SJSA1 (cell line): ENCODE measurements at regions not wholly inside any gene's neighbourhood (a gene's known extent, or its start where the extent isn't known, plus 50 kb on each side); places are given as distances from the start of the nearest gene placed in this dataset.
A peak's percentile ranks its signal among the peaks of the same experiment; 100 is the strongest.

Source experiments
- DNase-seq, 2 experiments: peaks; one replicate each; pipeline ENCODE4 v3.0.0-alpha.2; 2015 to 2020; ENCODE audit warnings: low spot score in 2 of 2, low read depth in 1 of 2
- H3K27ac ChIP-seq: fragments of 250-450 bp; sonication (Bioruptor Pico); 2 replicates; pipeline ENCODE4 v1.5.1; 2020; ENCODE audit warnings: mild to moderate bottlenecking, moderate library complexity
- H3K27me3 ChIP-seq: fragments of 250-450 bp; sonication (Bioruptor Pico); replicated peaks from 2 replicates; pipeline ENCODE4 v1.5.1; 2020; ENCODE audit warnings: mild to moderate bottlenecking, moderate library complexity
- H3K36me3 ChIP-seq: fragments of 250-450 bp; sonication (Bioruptor Pico); 2 replicates; pipeline ENCODE4 v1.5.1; 2020; ENCODE audit warnings: mild to moderate bottlenecking
- H3K4me1 ChIP-seq: fragments of 250-450 bp; sonication (Bioruptor Pico); replicated peaks from 2 replicates; pipeline ENCODE4 v1.6.1; 2021; ENCODE audit warnings: mild to moderate bottlenecking
- H3K4me3 ChIP-seq: fragments of 250-450 bp; sonication (Bioruptor Pico); 2 replicates; pipeline ENCODE4 v1.5.1; 2020; ENCODE audit warnings: mild to moderate bottlenecking
- H3K9me3 ChIP-seq: fragments of 250-450 bp; sonication (Bioruptor Pico); replicated peaks from 2 replicates; pipeline ENCODE4 v1.5.1; 2020; ENCODE audit warnings: mild to moderate bottlenecking

DNA sequence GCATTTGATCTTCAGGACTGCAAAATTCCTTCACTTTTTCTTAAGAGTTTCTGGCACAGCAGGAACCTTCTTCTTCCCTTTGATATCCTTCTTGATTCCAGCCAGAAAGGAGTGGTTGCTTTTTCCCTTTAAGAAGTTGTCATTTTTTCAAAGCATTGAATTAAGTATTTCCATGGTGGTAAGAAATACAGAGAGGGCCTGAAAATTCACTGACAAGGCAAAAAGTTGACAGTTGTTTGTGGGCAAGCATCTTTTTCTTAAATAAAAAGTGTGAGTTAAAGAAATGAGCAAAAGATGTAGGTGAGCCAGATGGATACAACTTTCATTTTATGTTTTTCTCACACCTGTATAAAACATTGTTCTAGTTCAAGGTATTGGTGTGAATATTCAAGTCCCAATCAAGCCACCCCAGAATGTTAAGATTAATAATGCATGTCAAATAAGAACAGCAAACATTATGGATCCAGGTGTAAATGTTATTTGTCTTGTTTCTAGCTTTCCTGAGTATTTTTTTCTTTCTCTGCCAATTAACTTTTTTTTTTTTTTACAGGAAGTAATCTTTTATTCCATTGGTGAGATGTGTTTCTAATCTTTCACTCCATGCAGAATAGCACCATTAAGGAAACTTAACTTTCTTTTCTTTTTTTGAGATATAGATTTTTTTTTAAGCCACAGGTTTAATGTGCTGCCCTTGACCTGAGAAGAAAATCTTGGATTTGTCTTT is 334.3 kb upstream of the SEMA3A start:
- Histone ChIP-seq H3K27me3 (no peaks in the 10 kb centered on the region), H3K4me3 (no peak overlapping the region), H3K4me1 (peaks cover 40% of the 10 kb centered on the region), H3K9me3 (no peaks in the 10 kb centered on the region), H3K27ac (peak overlapping the region; percentile 77), H3K36me3 (no peaks in the 10 kb centered on the region)
- no peak for DNase-seq

DNA sequence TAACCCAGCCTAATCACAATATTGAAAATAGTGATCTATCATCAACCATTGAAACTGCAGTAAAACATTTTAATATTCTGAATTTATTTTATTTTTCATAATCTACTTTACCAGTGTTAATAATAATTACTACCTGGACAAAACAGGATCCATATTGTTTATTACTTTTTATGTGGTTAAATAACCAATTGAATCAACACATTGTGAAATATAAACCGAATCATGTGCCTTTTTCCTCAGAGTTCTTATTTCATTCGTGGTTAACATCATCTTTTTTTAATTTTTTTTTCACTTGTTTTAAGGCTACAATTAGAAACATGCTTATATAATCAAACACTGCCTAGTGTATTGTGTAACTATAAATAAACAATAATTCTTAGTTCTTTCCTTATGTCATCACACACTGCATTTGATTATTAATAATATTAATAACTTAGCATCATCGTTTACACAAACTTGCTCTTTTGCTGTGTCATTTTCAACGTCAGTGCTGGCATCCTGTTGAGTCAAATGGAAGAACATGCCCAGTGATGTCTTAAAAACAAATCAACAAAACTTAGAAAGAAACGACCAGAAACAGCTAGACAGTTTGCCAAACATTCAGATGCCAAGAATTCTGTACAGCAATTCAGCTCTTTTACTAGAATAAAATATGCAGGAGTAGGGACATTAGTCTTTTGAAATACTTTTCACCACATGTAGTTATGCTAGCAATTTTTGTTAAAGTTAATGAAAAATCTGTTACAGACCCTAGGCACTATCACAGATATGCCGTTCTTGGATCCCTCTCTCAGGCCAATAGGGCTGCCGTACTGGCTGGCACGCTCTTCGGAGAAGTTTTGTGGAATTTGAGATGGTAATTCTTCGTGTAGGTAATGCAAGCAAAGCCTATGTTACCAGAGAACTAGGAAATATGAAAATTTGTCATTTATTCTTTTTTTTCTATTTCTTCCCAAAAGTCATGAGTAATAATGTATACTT is 330.4 kb upstream of the SEMA3A start:
- Histone ChIP-seq H3K27me3 (no peaks in the 10 kb centered on the region), H3K27ac (peak overlapping the region; percentile 57), H3K4me3 (no peak overlapping the region), H3K36me3 (no peaks in the 10 kb centered on the region), H3K9me3 (no peaks in the 10 kb centered on the region), H3K4me1 (peaks cover 26% of the 10 kb centered on the region)
- DNase-seq, result peak in 1 of 2 experiments; percentile 29

DNA sequence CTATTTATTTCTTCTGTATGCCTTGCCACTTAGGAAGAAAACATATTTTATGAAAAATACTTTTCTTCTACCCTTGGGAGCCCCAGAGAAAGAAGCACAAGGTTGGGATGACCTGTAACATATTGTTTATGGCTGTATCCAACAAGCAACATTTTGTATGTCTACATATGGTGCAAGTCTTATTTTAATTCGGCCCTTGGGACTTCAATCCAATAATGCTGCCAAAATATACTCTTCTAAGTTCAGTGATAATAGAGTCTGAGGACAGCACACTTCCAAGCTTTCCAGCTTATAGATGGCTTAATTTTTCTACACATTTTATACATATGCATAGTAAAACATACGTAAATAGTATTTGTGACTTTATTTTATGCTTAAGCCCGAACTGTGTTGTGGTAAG is 318.5 kb upstream of the SEMA3A start:
- no peaks in the 10 kb centered on the region for H3K9me3 ChIP-seq
- H3K27ac ChIP-seq, result no peak overlapping the region
- H3K4me3 ChIP-seq, result no peak overlapping the region
- H3K36me3 ChIP-seq, result no peaks in the 10 kb centered on the region
- H3K27me3 ChIP-seq, result no peaks in the 10 kb centered on the region
- DNase-seq, result no peak
- H3K4me1 ChIP-seq, result peaks cover 4% of the 10 kb centered on the region; the same call in 1 of the 2 replicates

DNA sequence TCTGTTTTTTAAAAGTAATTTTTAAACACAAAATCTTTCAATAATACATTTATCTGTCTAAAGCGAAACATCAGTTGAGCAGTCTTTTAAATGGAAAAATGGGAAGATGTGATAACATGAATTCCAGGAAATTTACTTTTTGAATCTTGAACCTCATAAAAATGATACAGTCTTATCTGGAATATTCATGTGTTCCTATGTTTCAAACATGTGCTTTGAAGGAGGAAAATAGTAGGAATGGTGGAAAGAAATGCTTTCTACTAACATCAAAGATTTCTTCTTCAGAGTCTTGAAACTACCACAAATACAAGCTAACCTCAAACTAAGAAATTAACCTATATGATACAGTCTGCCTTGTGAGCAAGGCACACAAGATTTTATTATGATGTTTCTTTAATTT is 317.5 kb upstream of the SEMA3A start:
- H3K27ac ChIP-seq, result no peak overlapping the region
- no peak for DNase-seq
- H3K9me3 ChIP-seq, result no peaks in the 10 kb centered on the region
- no peak overlapping the region for H3K4me3 ChIP-seq
- H3K36me3 ChIP-seq, result no peaks in the 10 kb centered on the region
- H3K27me3 ChIP-seq, result no peaks in the 10 kb centered on the region
- H3K4me1 ChIP-seq, result peaks cover 4% of the 10 kb centered on the region; the same call in 1 of the 2 replicates

DNA sequence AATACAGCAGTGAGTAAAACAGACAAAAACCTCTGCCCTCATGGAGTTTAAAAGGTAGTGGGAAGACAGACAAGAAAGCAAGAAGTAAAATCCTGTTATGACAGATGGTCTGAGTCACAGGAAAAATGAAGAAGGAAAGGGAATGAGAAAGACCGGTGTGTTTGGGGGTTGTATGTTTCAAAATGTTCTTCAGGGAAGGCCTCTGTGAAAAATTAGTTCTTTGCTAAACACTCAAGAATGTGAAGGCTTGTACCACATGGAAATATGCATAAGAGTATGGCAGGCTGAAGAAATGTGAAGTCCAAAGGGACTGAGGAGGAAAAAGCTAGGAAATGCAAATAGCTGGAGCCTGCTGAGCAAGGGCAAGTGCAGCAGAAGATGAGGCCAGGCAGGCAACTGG is 315.9 kb upstream of the SEMA3A start:
- Histone ChIP-seq H3K36me3 (no peaks in the 10 kb centered on the region), H3K4me3 (no peak overlapping the region), H3K4me1 (peaks cover 10% of the 10 kb centered on the region; the same call in 1 of the 2 replicates), H3K9me3 (no peaks in the 10 kb centered on the region), H3K27ac (no peak overlapping the region), H3K27me3 (no peaks in the 10 kb centered on the region)
- DNase-seq, result no peak

DNA sequence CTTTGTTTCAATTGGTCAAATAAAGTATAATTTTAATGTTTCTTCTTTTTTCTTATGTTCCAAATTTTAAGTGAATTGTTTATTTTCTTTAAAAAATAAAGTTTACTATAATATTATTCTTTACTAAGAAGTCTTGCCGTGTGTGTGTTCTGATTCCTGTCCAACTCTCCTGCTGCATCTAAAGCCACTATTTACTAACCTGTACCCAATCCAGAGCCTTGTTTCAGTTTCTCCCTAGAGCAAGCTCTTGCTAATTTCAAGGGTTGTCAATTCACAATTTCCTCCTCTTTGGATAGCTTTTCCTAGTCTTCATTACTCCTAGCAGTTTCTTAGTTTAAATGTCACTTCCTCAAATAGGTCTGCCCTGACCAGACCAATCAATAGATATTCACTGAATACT is 314.9 kb upstream of the SEMA3A start:
- no peaks in the 10 kb centered on the region for H3K36me3 ChIP-seq
- no peak for DNase-seq
- no peaks in the 10 kb centered on the region for H3K27me3 ChIP-seq
- no peak overlapping the region for H3K27ac ChIP-seq
- no peaks in the 10 kb centered on the region for H3K9me3 ChIP-seq
- H3K4me1 ChIP-seq, result peaks cover 10% of the 10 kb centered on the region; the same call in 1 of the 2 replicates
- no peak overlapping the region for H3K4me3 ChIP-seq

DNA sequence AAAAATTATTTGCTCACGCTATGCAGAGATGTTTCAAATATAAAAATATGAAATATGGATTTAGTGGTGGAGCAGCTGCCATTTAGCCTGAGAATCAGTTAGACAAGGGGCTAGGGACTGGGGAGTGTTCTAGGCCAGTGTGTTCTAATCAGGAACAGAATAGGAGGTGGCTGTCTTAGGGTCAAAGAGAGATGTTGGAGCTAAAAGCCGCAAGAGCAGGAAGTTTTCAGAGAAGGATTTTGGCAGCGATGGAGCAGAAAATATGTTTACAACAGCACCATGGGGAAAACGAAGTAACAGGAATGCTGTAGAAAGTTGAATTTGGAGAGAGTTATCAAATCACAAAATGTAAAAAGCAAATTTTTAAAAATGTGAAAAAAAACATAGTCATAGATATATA is 314.0 kb upstream of the SEMA3A start:
- no peak for DNase-seq

DNA sequence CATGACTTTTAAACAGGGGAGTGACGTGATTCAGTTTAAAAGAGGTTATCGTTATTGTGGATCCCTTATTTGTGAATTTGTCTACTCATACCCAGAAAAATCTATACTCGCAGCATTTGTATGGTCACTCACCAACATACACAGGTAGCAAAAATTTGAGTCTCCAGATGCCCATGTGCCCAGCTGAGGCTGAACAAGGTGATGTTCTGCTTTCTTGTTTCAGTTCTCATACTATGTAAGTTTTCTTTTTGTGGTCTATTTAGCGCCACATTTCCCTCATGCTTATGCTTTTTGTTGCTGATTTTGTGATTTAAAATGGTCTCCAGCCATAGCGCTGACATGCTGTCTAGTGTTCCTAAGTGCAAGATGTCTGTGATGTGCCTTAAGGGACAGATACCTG is 312.9 kb upstream of the SEMA3A start:
- DNase-seq, result no peak
- H3K9me3 ChIP-seq, result no peaks in the 10 kb centered on the region
- peaks cover 10% of the 10 kb centered on the region; the same call in 1 of the 2 replicates for H3K4me1 ChIP-seq
- H3K4me3 ChIP-seq, result no peak overlapping the region
- H3K27ac ChIP-seq, result no peak overlapping the region
- no peaks in the 10 kb centered on the region for H3K27me3 ChIP-seq
- H3K36me3 ChIP-seq, result no peaks in the 10 kb centered on the region

More for the DNA sequence above, 314.0 kb upstream of the SEMA3A start:
- no peak overlapping the region for H3K27ac ChIP-seq
- H3K4me3 ChIP-seq, result no peak overlapping the region
- no peaks in the 10 kb centered on the region for H3K27me3 ChIP-seq
- no peaks in the 10 kb centered on the region for H3K9me3 ChIP-seq
- H3K4me1 ChIP-seq, result peaks cover 10% of the 10 kb centered on the region; the same call in 1 of the 2 replicates
- H3K36me3 ChIP-seq, result no peaks in the 10 kb centered on the region

DNA sequence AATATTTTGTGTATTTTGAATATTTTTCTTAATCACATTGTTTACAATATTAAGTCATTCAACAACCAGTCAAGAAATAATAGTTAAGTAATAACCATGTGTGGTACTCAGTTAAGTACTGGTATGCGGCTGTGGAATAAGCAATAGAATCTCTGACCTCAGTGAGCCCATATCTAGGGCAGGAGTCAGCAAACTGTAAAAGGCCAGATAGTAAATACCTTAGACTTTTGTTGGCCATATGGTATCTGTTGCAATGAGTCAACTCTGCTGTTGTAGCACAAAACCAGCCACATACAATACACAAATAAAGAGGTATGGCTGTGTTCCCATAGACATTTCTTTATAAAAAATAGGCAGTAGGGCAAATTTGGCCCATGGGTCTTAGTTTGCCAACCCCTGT is 311.6 kb upstream of the SEMA3A start:
- Histone ChIP-seq H3K9me3 (no peaks in the 10 kb centered on the region), H3K4me1 (peaks cover 10% of the 10 kb centered on the region; the same call in 1 of the 2 replicates), H3K27ac (no peak overlapping the region), H3K27me3 (no peaks in the 10 kb centered on the region), H3K4me3 (no peak overlapping the region), H3K36me3 (no peaks in the 10 kb centered on the region)
- no peak for DNase-seq

DNA sequence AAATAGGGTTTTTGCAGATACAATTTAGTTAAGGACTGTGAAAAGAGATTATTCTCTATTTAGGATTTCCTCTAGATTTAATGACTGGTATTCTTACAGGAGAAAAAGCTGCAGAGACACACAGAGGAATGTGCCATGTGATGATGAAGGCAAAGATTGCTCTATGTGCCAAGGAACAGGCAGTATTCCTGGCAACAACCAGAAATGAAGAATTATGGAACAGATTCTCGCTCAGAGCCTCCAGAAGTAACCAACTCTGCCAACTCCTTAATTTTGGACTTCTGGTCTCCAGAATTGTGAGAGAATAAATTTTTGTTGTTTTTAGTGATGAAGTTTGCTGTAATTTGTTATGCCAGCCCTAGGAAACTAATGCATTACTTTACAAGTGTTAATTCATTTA is 307.6 kb upstream of the SEMA3A start:
- Histone ChIP-seq H3K4me1 (0 out of 2 replicates have a peak, but pooled peaks cover 7% of the 10 kb centered on the region), H3K9me3 (no peaks in the 10 kb centered on the region), H3K27me3 (no peaks in the 10 kb centered on the region), H3K27ac (no peak overlapping the region), H3K4me3 (no peak overlapping the region), H3K36me3 (no peaks in the 10 kb centered on the region)
- no peak for DNase-seq

DNA sequence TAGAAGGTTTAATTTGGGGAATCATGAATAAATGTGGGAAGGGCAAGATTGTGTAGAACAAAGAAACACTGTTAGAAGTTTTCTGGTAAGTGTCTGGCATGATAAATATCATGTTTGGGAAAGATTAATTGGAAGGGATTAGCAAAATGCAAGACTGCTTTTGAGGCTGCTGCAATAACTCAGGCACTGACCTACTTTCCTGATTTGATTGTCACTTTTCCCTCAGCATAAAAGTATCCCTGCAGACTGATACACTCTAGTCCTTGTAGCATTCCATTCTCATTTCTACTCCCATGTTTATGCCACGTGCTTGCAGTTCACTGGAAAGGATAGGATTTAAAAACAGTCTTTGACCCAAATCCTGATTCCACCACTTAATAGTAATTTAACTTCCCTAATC is 303.3 kb upstream of the SEMA3A start:
- no peak overlapping the region for H3K4me3 ChIP-seq
- H3K9me3 ChIP-seq, result no peaks in the 10 kb centered on the region
- no peaks in the 10 kb centered on the region for H3K27me3 ChIP-seq
- no peaks in the 10 kb centered on the region for H3K36me3 ChIP-seq
- DNase-seq, result no peak
- no peaks in the 10 kb centered on the region for H3K4me1 ChIP-seq
- H3K27ac ChIP-seq, result no peak overlapping the region

DNA sequence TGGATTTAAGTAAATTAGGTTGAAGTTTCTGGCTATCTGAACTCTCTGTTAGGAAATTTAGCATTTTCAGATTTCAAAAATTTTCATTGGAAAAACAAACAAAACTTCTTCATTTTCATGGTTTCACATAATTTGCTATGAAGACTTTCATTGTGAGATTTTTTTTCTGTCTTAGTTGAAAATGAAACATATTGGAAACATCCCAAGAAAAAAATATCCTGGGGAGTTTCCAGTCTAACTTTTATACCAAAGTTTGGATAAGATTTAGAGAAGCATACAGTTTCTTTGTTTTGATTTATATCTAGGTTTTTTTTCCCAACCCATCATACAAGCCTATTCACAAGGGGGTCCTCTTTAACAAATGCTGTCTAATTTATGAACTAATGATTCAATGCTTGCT is 300.5 kb upstream of the SEMA3A start:
- no peaks in the 10 kb centered on the region for H3K9me3 ChIP-seq
- H3K36me3 ChIP-seq, result no peaks in the 10 kb centered on the region
- H3K4me1 ChIP-seq, result no peaks in the 10 kb centered on the region
- no peak overlapping the region for H3K27ac ChIP-seq
- no peak for DNase-seq
- H3K27me3 ChIP-seq, result no peaks in the 10 kb centered on the region
- H3K4me3 ChIP-seq, result no peak overlapping the region

DNA sequence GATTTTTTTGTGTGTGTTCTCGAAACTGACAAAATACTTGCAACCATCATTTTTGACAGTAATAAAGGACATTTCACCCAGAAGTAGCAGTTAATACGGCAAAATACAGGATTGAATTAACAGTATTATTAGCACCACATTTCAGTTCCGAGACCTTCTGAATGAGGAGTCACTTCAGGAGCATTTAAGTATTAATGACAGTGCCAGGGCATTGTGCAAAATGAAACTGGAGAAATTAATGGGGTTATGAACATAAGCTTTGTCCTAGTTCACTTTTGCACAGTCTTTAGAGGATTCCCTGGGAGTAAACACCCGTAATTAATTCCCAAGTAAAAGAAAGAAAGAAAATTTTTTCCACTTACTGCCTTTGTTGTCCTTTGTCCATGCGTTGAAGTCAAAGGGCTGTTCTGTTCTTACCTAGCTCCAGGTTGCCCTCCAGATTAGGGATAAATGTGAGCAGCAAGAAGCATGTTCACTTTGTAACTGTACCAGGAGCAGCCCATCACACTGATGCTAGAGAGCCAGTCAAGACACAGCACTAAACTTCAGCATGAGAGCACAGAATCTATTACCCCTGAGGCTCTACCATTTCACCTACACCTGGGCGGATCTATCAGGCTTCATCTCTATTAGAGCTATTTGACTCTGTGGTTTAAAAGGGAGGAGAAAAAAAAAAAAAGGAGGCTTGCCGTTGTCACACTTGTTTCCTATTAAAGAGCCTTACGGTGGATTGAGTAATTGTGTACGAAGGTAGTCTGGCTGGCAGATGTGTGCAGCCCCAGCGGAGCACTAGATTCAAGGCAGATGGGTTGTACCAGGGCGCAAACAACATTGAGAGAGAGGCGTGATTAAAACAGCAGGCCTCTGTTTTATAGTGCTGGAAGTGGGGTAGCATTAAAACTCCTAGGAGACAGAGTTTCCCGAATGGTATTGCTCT is 297.8 kb upstream of the SEMA3A start:
- no peak for DNase-seq

More for the DNA sequence above, 297.8 kb upstream of the SEMA3A start:
- H3K4me1 ChIP-seq, result no peaks in the 10 kb centered on the region
- H3K27me3 ChIP-seq, result no peaks in the 10 kb centered on the region
- no peaks in the 10 kb centered on the region for H3K36me3 ChIP-seq
- H3K9me3 ChIP-seq, result no peaks in the 10 kb centered on the region
- H3K27ac ChIP-seq, result no peak overlapping the region
- no peak overlapping the region for H3K4me3 ChIP-seq
